ENCODE measurements at regions not wholly inside any gene's neighbourhood (a gene's known extent, or its start where the extent isn't known, plus 50 kb on each side); places are given as distances from the start of the nearest gene placed in this dataset.

DNA sequence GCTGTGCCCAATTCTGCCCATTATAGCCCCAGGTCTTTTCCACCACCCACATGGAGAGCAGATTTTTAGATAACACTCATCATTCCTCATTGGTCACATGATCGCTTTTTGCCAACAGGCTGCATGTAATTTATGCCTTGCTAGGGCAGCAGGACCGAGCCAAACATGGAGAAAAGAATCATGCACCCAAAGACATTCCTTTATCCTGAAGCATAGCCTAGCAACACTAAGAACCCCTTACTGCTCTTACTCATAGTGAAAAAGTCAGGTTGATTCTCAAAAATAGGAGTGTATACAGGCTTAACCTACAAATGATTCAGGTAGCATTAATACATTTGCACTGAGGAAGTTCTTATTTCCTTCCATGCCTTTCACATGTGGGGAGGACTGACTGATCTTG is 765.5 kb downstream of the NLGN4Y start:
- no CpG with 5 or more reads among the region's 2 CpGs for WGBS (ENCODE audit: extremely low coverage, insufficient coverage, low lambda C conversion rate)
- no peaks in the 10 kb centered on the region for H3K79me1 ChIP-seq (ENCODE audit: low read length)
- H3K27me3 ChIP-seq (ENCODE audit: insufficient read depth, low read length, poor library complexity) = no peaks in the 10 kb centered on the region
- no peak overlapping the region for H3K4me2 ChIP-seq (ENCODE audit: low read length)
- no peak overlapping the region for H3K9ac ChIP-seq (ENCODE audit: low read length)
- no peaks in the 10 kb centered on the region for H3K79me2 ChIP-seq (ENCODE audit: control insufficient read depth, insufficient read depth, low read length)
- H2AK5ac ChIP-seq (ENCODE audit: low read length) = no peak overlapping the region
- no peak overlapping the region for H4K5ac ChIP-seq (ENCODE audit: low read length)
- no peak overlapping the region for H3K27ac ChIP-seq (ENCODE audit: low read depth, low read length)
- no peak overlapping the region for H3K18ac ChIP-seq (ENCODE audit: low read length)
- H3K56ac ChIP-seq (ENCODE audit: low read length) = no peak overlapping the region
- H3K4me1 ChIP-seq (ENCODE audit: control insufficient read depth, low read depth, low read length) = no peaks in the 10 kb centered on the region
- no peaks in the 10 kb centered on the region for H3K36me3 ChIP-seq (ENCODE audit: control insufficient read depth, insufficient read depth, low read length)
- no peak overlapping the region for H2BK120ac ChIP-seq (ENCODE audit: low read depth, low read length)
- H2BK5ac ChIP-seq (ENCODE audit: low read length) = no peak overlapping the region
- no peak overlapping the region for H3K4me3 ChIP-seq (ENCODE audit: low read length)
- H3K23ac ChIP-seq (ENCODE audit: low read length) = no peak overlapping the region
- H2BK15ac ChIP-seq (replicated peaks; ENCODE audit: low read depth) = no peak overlapping the region
- H3K4ac ChIP-seq (ENCODE audit: low read depth, low read length) = no peak overlapping the region
- no peak overlapping the region for H4K8ac ChIP-seq (ENCODE audit: low read depth, low read length)
- DNase-seq = no peak

DNA sequence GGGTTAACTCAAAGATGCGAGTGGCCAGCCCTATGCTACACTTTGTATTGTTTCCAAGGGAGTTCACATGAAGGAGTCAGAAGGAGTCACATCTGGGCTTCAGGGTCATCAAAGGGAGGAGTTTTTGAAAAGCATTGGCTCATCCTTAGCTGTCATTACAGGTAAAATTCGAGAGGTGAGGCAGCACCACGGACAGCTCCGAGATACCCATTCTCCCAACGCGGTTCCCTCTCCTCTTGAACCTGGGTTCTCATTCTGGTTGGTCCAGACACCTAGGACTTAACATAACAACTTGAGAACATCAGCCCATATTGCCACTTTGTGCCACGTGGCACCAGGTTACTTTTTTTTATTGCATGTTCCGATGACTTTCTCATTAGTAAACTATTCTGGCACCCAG is 768.6 kb downstream of the NLGN4Y start:
- H3K4ac ChIP-seq (ENCODE audit: low read depth, low read length) = no peak overlapping the region
- no peak overlapping the region for H2AK5ac ChIP-seq (ENCODE audit: low read length)
- H2BK120ac ChIP-seq (ENCODE audit: low read depth, low read length) = no peak overlapping the region
- no peaks in the 10 kb centered on the region for H3K27me3 ChIP-seq (ENCODE audit: insufficient read depth, low read length, poor library complexity)
- H3K36me3 ChIP-seq (ENCODE audit: control insufficient read depth, insufficient read depth, low read length) = no peaks in the 10 kb centered on the region
- WGBS (ENCODE audit: extremely low coverage, insufficient coverage, low lambda C conversion rate) = no CpG with 5 or more reads among the region's 8 CpGs
- no peak overlapping the region for H3K56ac ChIP-seq (ENCODE audit: low read length)
- H3K27ac ChIP-seq (ENCODE audit: low read depth, low read length) = no peak overlapping the region
- no peaks in the 10 kb centered on the region for H3K4me1 ChIP-seq (ENCODE audit: control insufficient read depth, low read depth, low read length)
- no peak overlapping the region for H4K5ac ChIP-seq (ENCODE audit: low read length)
- no peak overlapping the region for H3K18ac ChIP-seq (ENCODE audit: low read length)
- no peaks in the 10 kb centered on the region for H3K79me2 ChIP-seq (ENCODE audit: control insufficient read depth, insufficient read depth, low read length)
- H3K79me1 ChIP-seq (ENCODE audit: low read length) = no peaks in the 10 kb centered on the region
- H3K23ac ChIP-seq (ENCODE audit: low read length) = no peak overlapping the region
- no peak overlapping the region for H3K4me2 ChIP-seq (ENCODE audit: low read length)
- DNase-seq = peak; percentile 15
- no peak overlapping the region for H3K9ac ChIP-seq (ENCODE audit: low read length)
- H2BK5ac ChIP-seq (ENCODE audit: low read length) = no peak overlapping the region
- no peak overlapping the region for H2BK15ac ChIP-seq (replicated peaks; ENCODE audit: low read depth)
- H3K4me3 ChIP-seq (ENCODE audit: low read length) = no peak overlapping the region
- H4K8ac ChIP-seq (ENCODE audit: low read depth, low read length) = no peak overlapping the region

DNA sequence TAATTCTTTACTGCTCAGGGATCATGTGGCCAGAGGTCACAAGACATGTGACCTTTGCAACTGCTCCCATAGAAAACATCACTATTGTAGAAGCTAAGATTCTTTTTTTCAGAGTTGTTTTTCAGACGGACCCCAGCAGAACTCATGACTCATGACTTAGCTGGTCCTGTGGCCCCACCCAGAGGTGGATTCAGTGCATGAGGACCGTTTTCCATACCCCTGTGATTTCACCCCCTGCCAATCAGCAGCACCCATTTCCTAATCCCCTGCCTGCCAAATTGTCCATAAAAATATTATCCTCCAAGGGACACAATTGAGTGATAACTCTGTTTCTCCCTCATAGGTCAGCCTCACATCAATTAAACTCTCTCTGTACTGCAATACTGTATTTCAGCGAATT is 777.5 kb downstream of the NLGN4Y start:
- Histone ChIP-seq H2BK5ac (ENCODE audit: low read length) (no peak overlapping the region), H3K79me1 (ENCODE audit: low read length) (no peaks in the 10 kb centered on the region), H3K27ac (ENCODE audit: low read depth, low read length) (no peak overlapping the region), H2AK5ac (ENCODE audit: low read length) (no peak overlapping the region), H3K56ac (ENCODE audit: low read length) (no peak overlapping the region), H4K5ac (ENCODE audit: low read length) (no peak overlapping the region), H3K4me2 (ENCODE audit: low read length) (no peak overlapping the region), H3K4ac (ENCODE audit: low read depth, low read length) (no peak overlapping the region), H3K4me3 (ENCODE audit: low read length) (no peak overlapping the region), H3K27me3 (ENCODE audit: insufficient read depth, low read length, poor library complexity) (no peaks in the 10 kb centered on the region), H3K36me3 (ENCODE audit: control insufficient read depth, insufficient read depth, low read length) (no peaks in the 10 kb centered on the region), H3K4me1 (ENCODE audit: control insufficient read depth, low read depth, low read length) (no peaks in the 10 kb centered on the region), H2BK15ac (replicated peaks; ENCODE audit: low read depth) (no peak overlapping the region), H3K79me2 (ENCODE audit: control insufficient read depth, insufficient read depth, low read length) (no peaks in the 10 kb centered on the region), H2BK120ac (ENCODE audit: low read depth, low read length) (no peak overlapping the region), H3K9ac (ENCODE audit: low read length) (no peak overlapping the region), H3K23ac (ENCODE audit: low read length) (no peak overlapping the region), H3K18ac (ENCODE audit: low read length) (no peak overlapping the region), H4K8ac (ENCODE audit: low read depth, low read length) (no peak overlapping the region)
- DNase-seq = no peak
- WGBS (ENCODE audit: extremely low coverage, insufficient coverage, low lambda C conversion rate) = no CpG with 5 or more reads among the region's 3 CpGs

DNA sequence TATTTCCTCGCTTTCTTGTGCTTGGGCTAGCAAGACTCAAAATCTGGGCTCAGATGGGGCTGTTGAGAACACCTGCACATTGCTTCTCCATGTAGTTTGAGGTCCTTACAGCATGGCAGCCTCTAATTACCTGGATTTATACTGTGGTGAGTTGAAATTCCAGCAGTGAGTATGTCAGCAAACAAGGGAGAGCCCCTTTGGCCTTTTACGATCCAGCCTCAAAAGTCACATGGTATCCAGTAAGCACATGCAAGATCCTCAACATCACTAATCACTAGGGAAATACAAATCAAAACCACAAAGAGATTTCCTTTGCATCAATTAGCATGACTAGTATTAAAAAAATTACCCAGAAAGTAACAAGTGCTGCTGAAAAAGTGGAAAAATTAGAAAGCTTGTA is 787.8 kb downstream of the NLGN4Y start:
- Histone ChIP-seq H3K4me2 (ENCODE audit: low read length) (no peak overlapping the region), H3K36me3 (ENCODE audit: control insufficient read depth, insufficient read depth, low read length) (no peaks in the 10 kb centered on the region), H3K4ac (ENCODE audit: low read depth, low read length) (no peak overlapping the region), H3K23ac (ENCODE audit: low read length) (no peak overlapping the region), H3K56ac (ENCODE audit: low read length) (no peak overlapping the region), H4K5ac (ENCODE audit: low read length) (no peak overlapping the region), H3K9ac (ENCODE audit: low read length) (no peak overlapping the region), H3K4me1 (ENCODE audit: control insufficient read depth, low read depth, low read length) (no peaks in the 10 kb centered on the region), H2BK15ac (replicated peaks; ENCODE audit: low read depth) (no peak overlapping the region), H3K18ac (ENCODE audit: low read length) (no peak overlapping the region), H2AK5ac (ENCODE audit: low read length) (no peak overlapping the region), H3K79me1 (ENCODE audit: low read length) (no peaks in the 10 kb centered on the region), H2BK5ac (ENCODE audit: low read length) (no peak overlapping the region), H4K8ac (ENCODE audit: low read depth, low read length) (no peak overlapping the region), H2BK120ac (ENCODE audit: low read depth, low read length) (no peak overlapping the region), H3K27ac (ENCODE audit: low read depth, low read length) (no peak overlapping the region), H3K4me3 (ENCODE audit: low read length) (no peak overlapping the region), H3K27me3 (ENCODE audit: insufficient read depth, low read length, poor library complexity) (no peaks in the 10 kb centered on the region), H3K79me2 (ENCODE audit: control insufficient read depth, insufficient read depth, low read length) (no peaks in the 10 kb centered on the region)
- no CpG with 5 or more reads among the region's 2 CpGs for WGBS (ENCODE audit: extremely low coverage, insufficient coverage, low lambda C conversion rate)
- DNase-seq = no peak

DNA sequence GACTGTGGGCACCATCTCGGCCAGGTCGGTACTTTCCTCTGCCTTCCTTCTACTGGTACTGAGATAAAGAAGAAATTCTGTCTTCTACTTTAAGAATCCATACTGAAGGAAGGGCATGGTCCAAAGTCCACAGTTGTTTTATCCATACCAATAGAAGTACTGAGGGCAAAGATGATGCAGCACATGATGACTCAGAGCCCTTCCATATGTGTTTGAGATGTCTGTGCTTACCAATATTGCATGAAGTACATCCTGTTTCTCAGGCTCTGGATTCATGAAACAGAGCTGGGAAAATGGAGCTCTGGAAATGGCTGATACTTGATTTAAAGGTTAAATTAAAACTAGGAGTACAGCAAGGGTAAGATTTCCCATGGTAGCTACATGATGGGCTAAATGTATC is 799.9 kb downstream of the NLGN4Y start:
- Histone ChIP-seq H4K8ac (ENCODE audit: low read depth, low read length) (no peak overlapping the region), H2AK5ac (ENCODE audit: low read length) (no peak overlapping the region), H3K18ac (ENCODE audit: low read length) (no peak overlapping the region), H4K5ac (ENCODE audit: low read length) (no peak overlapping the region), H3K79me2 (ENCODE audit: control insufficient read depth, insufficient read depth, low read length) (no peaks in the 10 kb centered on the region), H3K27me3 (ENCODE audit: insufficient read depth, low read length, poor library complexity) (no peaks in the 10 kb centered on the region), H2BK120ac (ENCODE audit: low read depth, low read length) (no peak overlapping the region), H2BK15ac (replicated peaks; ENCODE audit: low read depth) (no peak overlapping the region), H3K27ac (ENCODE audit: low read depth, low read length) (no peak overlapping the region), H3K9ac (ENCODE audit: low read length) (no peak overlapping the region), H3K23ac (ENCODE audit: low read length) (no peak overlapping the region), H3K4me3 (ENCODE audit: low read length) (no peak overlapping the region), H3K4me1 (ENCODE audit: control insufficient read depth, low read depth, low read length) (no peaks in the 10 kb centered on the region), H3K36me3 (ENCODE audit: control insufficient read depth, insufficient read depth, low read length) (no peaks in the 10 kb centered on the region), H3K56ac (ENCODE audit: low read length) (no peak overlapping the region), H3K79me1 (ENCODE audit: low read length) (no peaks in the 10 kb centered on the region), H3K4ac (ENCODE audit: low read depth, low read length) (no peak overlapping the region), H2BK5ac (ENCODE audit: low read length) (no peak overlapping the region), H3K4me2 (ENCODE audit: low read length) (no peak overlapping the region)
- WGBS (ENCODE audit: extremely low coverage, insufficient coverage, low lambda C conversion rate) = no CpG with 5 or more reads among the region's 2 CpGs
- DNase-seq = no peak

DNA sequence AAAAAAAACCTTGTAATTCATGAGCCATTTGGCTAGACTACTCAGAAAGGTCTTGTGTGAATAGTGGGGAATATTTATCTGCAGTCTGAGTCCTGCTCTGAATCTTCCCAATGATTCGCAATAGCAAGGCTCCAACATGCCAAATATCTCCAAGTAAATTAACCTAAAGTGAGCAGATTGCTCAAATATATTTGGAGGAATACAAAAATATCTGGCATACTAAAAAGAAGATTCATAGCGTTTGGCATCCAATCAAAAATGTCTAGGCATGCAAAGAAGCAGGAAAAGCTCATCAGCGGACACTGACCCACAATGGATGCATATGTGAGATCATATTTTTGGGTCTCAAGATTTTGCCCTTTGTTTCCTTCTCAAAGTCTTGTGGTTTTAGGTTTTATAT is 800.9 kb downstream of the NLGN4Y start:
- no peak overlapping the region for H3K9ac ChIP-seq (ENCODE audit: low read length)
- H2BK5ac ChIP-seq (ENCODE audit: low read length) = no peak overlapping the region
- H3K27ac ChIP-seq (ENCODE audit: low read depth, low read length) = no peak overlapping the region
- no peak for DNase-seq
- no peaks in the 10 kb centered on the region for H3K4me1 ChIP-seq (ENCODE audit: control insufficient read depth, low read depth, low read length)
- no peak overlapping the region for H2BK120ac ChIP-seq (ENCODE audit: low read depth, low read length)
- no peak overlapping the region for H3K56ac ChIP-seq (ENCODE audit: low read length)
- no CpG with 5 or more reads among the region's 3 CpGs for WGBS (ENCODE audit: extremely low coverage, insufficient coverage, low lambda C conversion rate)
- no peak overlapping the region for H4K8ac ChIP-seq (ENCODE audit: low read depth, low read length)
- H2BK15ac ChIP-seq (replicated peaks; ENCODE audit: low read depth) = no peak overlapping the region
- no peak overlapping the region for H4K5ac ChIP-seq (ENCODE audit: low read length)
- H3K4me3 ChIP-seq (ENCODE audit: low read length) = no peak overlapping the region
- no peaks in the 10 kb centered on the region for H3K27me3 ChIP-seq (ENCODE audit: insufficient read depth, low read length, poor library complexity)
- no peak overlapping the region for H3K18ac ChIP-seq (ENCODE audit: low read length)
- no peaks in the 10 kb centered on the region for H3K36me3 ChIP-seq (ENCODE audit: control insufficient read depth, insufficient read depth, low read length)
- no peak overlapping the region for H3K4me2 ChIP-seq (ENCODE audit: low read length)
- H3K79me2 ChIP-seq (ENCODE audit: control insufficient read depth, insufficient read depth, low read length) = no peaks in the 10 kb centered on the region
- no peaks in the 10 kb centered on the region for H3K79me1 ChIP-seq (ENCODE audit: low read length)
- H2AK5ac ChIP-seq (ENCODE audit: low read length) = no peak overlapping the region
- H3K4ac ChIP-seq (ENCODE audit: low read depth, low read length) = no peak overlapping the region
- no peak overlapping the region for H3K23ac ChIP-seq (ENCODE audit: low read length)

Data from mesendoderm (in vitro differentiated cells).